Mesendoderm (in vitro differentiated cells): ENCODE measurements at regions not wholly inside any gene's neighbourhood (a gene's known extent, or its start where the extent isn't known, plus 50 kb on each side); places are given as distances from the start of the nearest gene placed in this dataset.
"Not testable (repeated sequence)": the region's sequence is repeated elsewhere in the genome, so short reads cannot be mapped to it uniquely, and the experiment has no call there.

Source experiments
- DNase-seq: peaks from one replicate; pipeline ENCODE4 v3.0.0; 2013
- H2AK5ac ChIP-seq: 2 replicates; pipeline ENCODE4 v1.6.1; 2013; ENCODE audit warnings: low read length, inconsistent platforms
- H2BK120ac ChIP-seq: 2 replicates; pipeline ENCODE4 v1.6.1; 2013; ENCODE audit warnings: low read depth, mild to moderate bottlenecking, low read length, moderate library complexity, mixed read lengths
- H2BK15ac ChIP-seq: replicated peaks from 2 replicates; pipeline ENCODE4 v1.6.1; 2013; ENCODE audit warnings: low read depth, mild to moderate bottlenecking, moderate library complexity
- H2BK5ac ChIP-seq: 2 replicates; pipeline ENCODE4 v1.6.1; 2013; ENCODE audit warnings: low read length, inconsistent platforms
- H3K18ac ChIP-seq: 2 replicates; pipeline ENCODE4 v1.6.1; 2013; ENCODE audit warnings: mild to moderate bottlenecking, low read length, mixed read lengths
- H3K23ac ChIP-seq: one replicate; pipeline ENCODE4 v1.6.1; 2013; ENCODE audit warnings: low read length
- H3K27ac ChIP-seq: 2 replicates; pipeline ENCODE4 v1.5.1; 2013; ENCODE audit warnings: low read depth, mild to moderate bottlenecking, inconsistent platforms, low read length, moderate library complexity
- H3K27me3 ChIP-seq: 2 replicates; pipeline ENCODE4 v1.6.1; 2013; ENCODE audit warnings: low read length, control low read depth, mild to moderate bottlenecking, inconsistent platforms; ENCODE audit not compliant: insufficient read depth, poor library complexity
- H3K36me3 ChIP-seq: 2 replicates; pipeline ENCODE4 v1.6.1; 2013; ENCODE audit warnings: low read length, inconsistent platforms; ENCODE audit not compliant: control insufficient read depth, insufficient read depth
- H3K4ac ChIP-seq: one replicate; pipeline ENCODE4 v1.6.1; 2013; ENCODE audit warnings: low read depth, mild to moderate bottlenecking, low read length, moderate library complexity
- H3K4me1 ChIP-seq: 2 replicates; pipeline ENCODE4 v1.6.1; 2013; ENCODE audit warnings: low read depth, low read length, inconsistent platforms; ENCODE audit not compliant: control insufficient read depth
- H3K4me2 ChIP-seq: 2 replicates; pipeline ENCODE4 v1.6.1; 2013; ENCODE audit warnings: low read length
- H3K4me3 ChIP-seq: 2 replicates; pipeline ENCODE4 v1.5.1; 2013; ENCODE audit warnings: mild to moderate bottlenecking, low read length
- H3K56ac ChIP-seq: one replicate; pipeline ENCODE4 v1.6.1; 2013; ENCODE audit warnings: low read length
- H3K79me1 ChIP-seq: 2 replicates; pipeline ENCODE4 v1.6.1; 2013; ENCODE audit warnings: low read length, inconsistent platforms
- H3K79me2 ChIP-seq: 2 replicates; pipeline ENCODE4 v1.6.1; 2013; ENCODE audit warnings: mild to moderate bottlenecking, low read length; ENCODE audit not compliant: control insufficient read depth, insufficient read depth
- H3K9ac ChIP-seq: 2 replicates; pipeline ENCODE4 v1.6.1; 2013; ENCODE audit warnings: low read length, inconsistent platforms
- H4K5ac ChIP-seq: one replicate; pipeline ENCODE4 v1.6.1; 2013; ENCODE audit warnings: low read length
- H4K8ac ChIP-seq: one replicate; pipeline ENCODE4 v1.6.1; 2013; ENCODE audit warnings: low read depth, mild to moderate bottlenecking, control low read depth, low read length, moderate library complexity
- WGBS: extraction: QIAGEN DNeasy Blood & Tissue Kit; methylation state at CpG from one replicate; pipeline ENCODE4 v1.1.7; 2013; ENCODE audit warnings: low lambda C conversion rate, missing lambda C conversion rate; ENCODE audit not compliant: insufficient coverage; ENCODE audit errors: extremely low coverage; 5-methylcytosine and 5-hydroxymethylcytosine counted together

GRCh38 chr11:81241672-81242275 is 1491.9 kb downstream of the FAM181B start:
- no peak for DNase-seq
- Histone ChIP-seq H3K27ac (no peak overlapping the region), H2BK120ac (no peak overlapping the region), H3K56ac (no peak overlapping the region), H3K23ac (no peak overlapping the region), H3K27me3 (no peaks in the 10 kb centered on the region), H2BK15ac (no peak overlapping the region), H4K5ac (no peak overlapping the region), H2BK5ac (no peak overlapping the region), H3K9ac (no peak overlapping the region), H3K4me2 (no peak overlapping the region), H2AK5ac (no peak overlapping the region), H3K4me1 (no peaks in the 10 kb centered on the region), H4K8ac (no peak overlapping the region), H3K4ac (no peak overlapping the region), H3K4me3 (no peak overlapping the region), H3K36me3 (no peaks in the 10 kb centered on the region), H3K18ac (no peak overlapping the region), H3K79me1 (no peaks in the 10 kb centered on the region), H3K79me2 (no peaks in the 10 kb centered on the region)
- WGBS = no CpG with 5 or more reads among the region's 5 CpGs

DNA sequence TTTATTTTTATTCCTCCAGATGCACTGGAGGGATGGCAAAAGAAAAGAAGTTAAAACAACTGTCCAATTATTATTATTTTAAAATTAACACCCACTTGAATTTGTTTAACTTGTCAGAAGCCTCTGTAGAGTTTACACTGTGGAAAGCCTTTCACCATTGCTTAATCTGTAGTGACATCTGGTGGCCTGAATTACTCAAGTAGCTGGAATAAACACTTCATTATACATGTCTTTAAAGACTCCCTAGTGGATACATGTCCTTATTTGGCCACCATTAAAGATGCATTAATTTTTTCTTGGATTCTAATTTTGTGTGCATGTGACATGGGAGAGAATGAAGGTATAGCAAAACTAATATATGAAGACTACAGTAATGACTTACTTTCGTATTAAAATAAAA is 1496.5 kb downstream of the FAM181B start:
- H3K79me2 ChIP-seq = no peaks in the 10 kb centered on the region
- H3K4ac ChIP-seq = no peak overlapping the region
- no peak overlapping the region for H2BK5ac ChIP-seq
- H2BK15ac ChIP-seq = no peak overlapping the region
- no peak overlapping the region for H3K27ac ChIP-seq
- H3K79me1 ChIP-seq = no peaks in the 10 kb centered on the region
- no peaks in the 10 kb centered on the region for H3K27me3 ChIP-seq
- peak; percentile 68 for DNase-seq
- H3K9ac ChIP-seq = no peak overlapping the region
- no peaks in the 10 kb centered on the region for H3K36me3 ChIP-seq
- no peak overlapping the region for H4K8ac ChIP-seq
- H3K23ac ChIP-seq = no peak overlapping the region
- H3K4me2 ChIP-seq = no peak overlapping the region
- no peak overlapping the region for H3K4me3 ChIP-seq
- H2BK120ac ChIP-seq = no peak overlapping the region
- WGBS = no CpG with 5 or more reads among the region's 1 CpG
- H2AK5ac ChIP-seq = no peak overlapping the region
- H3K4me1 ChIP-seq = no peaks in the 10 kb centered on the region
- no peak overlapping the region for H3K56ac ChIP-seq
- H3K18ac ChIP-seq = no peak overlapping the region
- H4K5ac ChIP-seq = no peak overlapping the region

- H3K4me2 ChIP-seq, H2BK120ac ChIP-seq, H3K4ac ChIP-seq, H2AK5ac ChIP-seq, H3K18ac ChIP-seq, H3K4me3 ChIP-seq, H3K27ac ChIP-seq, H4K8ac ChIP-seq, H2BK15ac ChIP-seq, H3K79me2 ChIP-seq, H3K56ac ChIP-seq, H3K9ac ChIP-seq, H4K5ac ChIP-seq, DNase-seq, H3K4me1 ChIP-seq, H3K36me3 ChIP-seq, H3K23ac ChIP-seq, H3K79me1 ChIP-seq, H3K27me3 ChIP-seq, H2BK5ac ChIP-seq: not testable (repeated sequence)
- WGBS = no CpG with 5 or more reads among the region's 13 CpGs
Measured at GRCh38 chr11:81227409-81227808, 1506.3 kb downstream of the FAM181B start.

DNA sequence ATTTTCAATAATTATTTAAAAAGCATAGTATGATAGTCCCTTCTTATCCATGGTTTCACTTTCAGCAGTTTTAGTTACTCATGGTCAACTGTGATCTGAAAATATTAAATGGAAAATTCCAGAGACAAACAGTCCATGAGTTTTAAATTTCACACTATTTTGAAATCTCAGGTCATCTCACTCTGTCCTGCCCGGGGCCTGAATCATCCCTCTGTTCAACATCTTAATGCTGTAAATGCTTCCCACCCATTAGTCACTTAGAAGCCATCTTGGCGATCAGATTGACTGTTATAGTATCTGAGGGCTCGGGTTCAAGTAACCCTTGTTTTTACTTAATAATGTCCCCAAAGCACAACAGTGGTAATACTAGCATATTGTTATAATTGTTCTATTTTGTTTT is 1509.3 kb downstream of the FAM181B start:
- DNase-seq = no peak
- Histone ChIP-seq H4K5ac (no peak overlapping the region), H2BK120ac (no peak overlapping the region), H2BK5ac (no peak overlapping the region), H2BK15ac (no peak overlapping the region), H4K8ac (no peak overlapping the region), H3K56ac (no peak overlapping the region), H3K27me3 (no peaks in the 10 kb centered on the region), H3K27ac (no peak overlapping the region), H2AK5ac (no peak overlapping the region), H3K36me3 (no peaks in the 10 kb centered on the region), H3K23ac (no peak overlapping the region), H3K79me2 (no peaks in the 10 kb centered on the region), H3K4me2 (no peak overlapping the region), H3K9ac (no peak overlapping the region), H3K18ac (no peak overlapping the region), H3K4me1 (no peaks in the 10 kb centered on the region), H3K4ac (no peak overlapping the region), H3K4me3 (no peak overlapping the region), H3K79me1 (no peaks in the 10 kb centered on the region)
- no CpG with 5 or more reads among the region's 3 CpGs for WGBS

DNA sequence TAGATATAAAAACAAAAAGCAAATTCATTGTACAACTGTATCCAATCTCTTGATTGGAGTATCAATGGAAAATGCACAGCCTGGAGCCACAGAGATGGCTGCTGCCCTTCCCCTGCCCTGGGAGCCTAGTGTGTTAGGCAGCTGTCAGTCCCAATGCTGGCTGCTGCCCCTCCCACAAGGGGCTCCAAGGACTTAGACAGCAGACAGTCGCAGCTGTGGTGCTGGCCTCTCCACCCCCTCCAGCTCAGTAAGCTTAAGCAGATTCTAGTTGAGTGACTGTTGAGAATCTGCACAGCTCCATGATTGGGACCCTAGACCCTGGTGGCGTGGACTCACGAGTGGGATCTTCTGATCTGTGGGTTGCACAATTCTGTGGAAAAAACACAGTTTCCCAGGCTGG is 1511.2 kb downstream of the FAM181B start:
- no peak overlapping the region for H2BK5ac ChIP-seq
- peak; percentile 8 for DNase-seq
- H3K56ac ChIP-seq = no peak overlapping the region
- no peak overlapping the region for H3K23ac ChIP-seq
- no peaks in the 10 kb centered on the region for H3K4me1 ChIP-seq
- H3K4me2 ChIP-seq = no peak overlapping the region
- H4K5ac ChIP-seq = no peak overlapping the region
- no peak overlapping the region for H2BK120ac ChIP-seq
- H3K36me3 ChIP-seq = no peaks in the 10 kb centered on the region
- no peaks in the 10 kb centered on the region for H3K79me2 ChIP-seq
- no peak overlapping the region for H3K27ac ChIP-seq
- H3K27me3 ChIP-seq = no peaks in the 10 kb centered on the region
- H2BK15ac ChIP-seq = no peak overlapping the region
- no peak overlapping the region for H2AK5ac ChIP-seq
- no peak overlapping the region for H3K18ac ChIP-seq
- H3K79me1 ChIP-seq = no peaks in the 10 kb centered on the region
- H3K4me3 ChIP-seq = no peak overlapping the region
- no CpG with 5 or more reads among the region's 3 CpGs for WGBS
- no peak overlapping the region for H3K9ac ChIP-seq
- H4K8ac ChIP-seq = no peak overlapping the region
- no peak overlapping the region for H3K4ac ChIP-seq
